Stimulated activated CD8-positive, alpha-beta memory T cell treated with anti-CD3 and anti-CD28 coated beads, Interleukin-15, amount 100 ng/mL, for 24 hours (primary cell): ENCODE measurements at regions not wholly inside any gene's neighbourhood (a gene's known extent, or its start where the extent isn't known, plus 50 kb on each side); places are given as distances from the start of the nearest gene placed in this dataset.
"Not testable (repeated sequence)": the region's sequence is repeated elsewhere in the genome, so short reads cannot be mapped to it uniquely, and the experiment has no call there.

ENCODE experiments used
- DNase-seq: peaks from one replicate; pipeline ENCODE4 v3.0.0-alpha.2; 2020; ENCODE audit warnings: low read depth

GRCh38 chr4:81314897-81315470 lies 100.0 kb upstream of the PRKG2 start:
- no peak for DNase-seq

GRCh38 chr4:81314196-81314896 lies 99.3 kb upstream of the PRKG2 start:
- DNase-seq, result no peak

- no peak for DNase-seq
These were observed 93.0 kb upstream of the PRKG2 start for GRCh38 chr4:81307991-81308390.

GRCh38 chr4:81304871-81305270 lies 89.8 kb upstream of the PRKG2 start:
- DNase-seq, result no peak

- not testable (repeated sequence) for DNase-seq
These were observed 85.3 kb upstream of the PRKG2 start for GRCh38 chr4:81300352-81300751.

- no peak for DNase-seq
These were observed 75.8 kb upstream of the PRKG2 start for GRCh38 chr4:81290813-81291212.

- no peak for DNase-seq
These were observed 72.1 kb upstream of the PRKG2 start for GRCh38 chr4:81287101-81287500.

- DNase-seq, result no peak
These were observed 67.1 kb upstream of the PRKG2 start for GRCh38 chr4:81282131-81282530.

- no peak for DNase-seq
These were observed 59.4 kb upstream of the PRKG2 start for GRCh38 chr4:81274460-81274859.

GRCh38 chr4:81272671-81273070 lies 57.6 kb upstream of the PRKG2 start:
- DNase-seq, result no peak
